ENCODE measurements at regions not wholly inside any gene's neighbourhood (a gene's known extent, or its start where the extent isn't known, plus 50 kb on each side); places are given as distances from the start of the nearest gene placed in this dataset.

GRCh38 chr12:30110958-30111586 is 327.3 kb upstream of the TMTC1 start:
- 77% methylated on average over 6 of the region's 6 CpGs for WGBS (ENCODE audit: low lambda C conversion rate, missing lambda C conversion rate)
- Histone ChIP-seq H2AFZ (no peak overlapping the region), H3K36me3 (replicated peaks; ENCODE audit: insufficient read depth, low read depth) (no peaks in the 10 kb centered on the region), H3K27ac (no peak overlapping the region), H3K4me1 (ENCODE audit: insufficient read depth) (no peaks in the 10 kb centered on the region), H3K79me2 (no peaks in the 10 kb centered on the region), H3K9me2 (replicated peaks; ENCODE audit: insufficient read depth) (no peaks in the 10 kb centered on the region), H3K4me3 (no peak overlapping the region), H3K27me3 (no peaks in the 10 kb centered on the region), H3K4me2 (no peak overlapping the region), H3K9me3 (ENCODE audit: low read depth) (no peaks in the 10 kb centered on the region), H4K20me1 (ENCODE audit: insufficient read depth, poor library complexity, severe bottlenecking) (no peaks in the 10 kb centered on the region)
- no peak for DNase-seq (ENCODE audit: low spot score)
- TF ChIP-seq EZH2phosphoT487 (IDR thresholded peaks at IDR 0.05; ENCODE audit: low read depth, severe bottlenecking, unreplicated experiment) (no peak), EZH2 (IDR thresholded peaks at IDR 0.05; ENCODE audit: borderline replicate concordance) (no peak)
- TF ChIP-seq, protein P1, sequence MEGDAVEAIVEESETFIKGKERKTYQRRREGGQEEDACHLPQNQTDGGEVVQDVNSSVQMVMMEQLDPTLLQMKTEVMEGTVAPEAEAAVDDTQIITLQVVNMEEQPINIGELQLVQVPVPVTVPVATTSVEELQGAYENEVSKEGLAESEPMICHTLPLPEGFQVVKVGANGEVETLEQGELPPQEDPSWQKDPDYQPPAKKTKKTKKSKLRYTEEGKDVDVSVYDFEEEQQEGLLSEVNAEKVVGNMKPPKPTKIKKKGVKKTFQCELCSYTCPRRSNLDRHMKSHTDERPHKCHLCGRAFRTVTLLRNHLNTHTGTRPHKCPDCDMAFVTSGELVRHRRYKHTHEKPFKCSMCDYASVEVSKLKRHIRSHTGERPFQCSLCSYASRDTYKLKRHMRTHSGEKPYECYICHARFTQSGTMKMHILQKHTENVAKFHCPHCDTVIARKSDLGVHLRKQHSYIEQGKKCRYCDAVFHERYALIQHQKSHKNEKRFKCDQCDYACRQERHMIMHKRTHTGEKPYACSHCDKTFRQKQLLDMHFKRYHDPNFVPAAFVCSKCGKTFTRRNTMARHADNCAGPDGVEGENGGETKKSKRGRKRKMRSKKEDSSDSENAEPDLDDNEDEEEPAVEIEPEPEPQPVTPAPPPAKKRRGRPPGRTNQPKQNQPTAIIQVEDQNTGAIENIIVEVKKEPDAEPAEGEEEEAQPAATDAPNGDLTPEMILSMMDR (IDR thresholded peaks at IDR 0.05; ENCODE audit: poor library complexity): no peak

- Histone ChIP-seq H3K79me2 (no peaks in the 10 kb centered on the region), H2AFZ (no peak overlapping the region), H3K9me2 (replicated peaks; ENCODE audit: insufficient read depth) (no peaks in the 10 kb centered on the region), H4K20me1 (ENCODE audit: insufficient read depth, poor library complexity, severe bottlenecking) (no peaks in the 10 kb centered on the region), H3K27me3 (no peaks in the 10 kb centered on the region), H3K9me3 (ENCODE audit: low read depth) (no peaks in the 10 kb centered on the region), H3K27ac (no peak overlapping the region), H3K36me3 (replicated peaks; ENCODE audit: insufficient read depth, low read depth) (no peaks in the 10 kb centered on the region), H3K4me2 (no peak overlapping the region), H3K4me1 (ENCODE audit: insufficient read depth) (no peaks in the 10 kb centered on the region), H3K4me3 (no peak overlapping the region)
- DNase-seq (ENCODE audit: low spot score): no peak
- TF ChIP-seq EZH2 (IDR thresholded peaks at IDR 0.05; ENCODE audit: borderline replicate concordance) (no peak), EZH2phosphoT487 (IDR thresholded peaks at IDR 0.05; ENCODE audit: low read depth, severe bottlenecking, unreplicated experiment) (no peak)
- TF ChIP-seq, protein P1 (IDR thresholded peaks at IDR 0.05; ENCODE audit: poor library complexity): no peak
- 100% methylated on average over 9 of the region's 22 CpGs for WGBS (ENCODE audit: low lambda C conversion rate, missing lambda C conversion rate)
Measured at GRCh38 chr12:30110498-30110897, 326.8 kb upstream of the TMTC1 start.

GRCh38 chr12:30108666-30109065 is 324.9 kb upstream of the TMTC1 start:
- Histone ChIP-seq H3K27me3 (no peaks in the 10 kb centered on the region), H3K9me3 (ENCODE audit: low read depth) (no peaks in the 10 kb centered on the region), H3K4me3 (no peak overlapping the region), H3K79me2 (no peaks in the 10 kb centered on the region), H4K20me1 (ENCODE audit: insufficient read depth, poor library complexity, severe bottlenecking) (no peaks in the 10 kb centered on the region), H3K4me1 (ENCODE audit: insufficient read depth) (no peaks in the 10 kb centered on the region), H3K4me2 (no peak overlapping the region), H3K9me2 (replicated peaks; ENCODE audit: insufficient read depth) (no peaks in the 10 kb centered on the region), H3K27ac (no peak overlapping the region), H3K36me3 (replicated peaks; ENCODE audit: insufficient read depth, low read depth) (no peaks in the 10 kb centered on the region), H2AFZ (no peak overlapping the region)
- TF ChIP-seq EZH2 (IDR thresholded peaks at IDR 0.05; ENCODE audit: borderline replicate concordance) (no peak), EZH2phosphoT487 (IDR thresholded peaks at IDR 0.05; ENCODE audit: low read depth, severe bottlenecking, unreplicated experiment) (no peak)
- TF ChIP-seq, protein P1 (IDR thresholded peaks at IDR 0.05; ENCODE audit: poor library complexity): no peak
- no peak for DNase-seq (ENCODE audit: low spot score)
- 96% methylated on average over 2 of the region's 2 CpGs for WGBS (ENCODE audit: low lambda C conversion rate, missing lambda C conversion rate)
